Embryonic facial prominence (tissue), 1 donor: ENCODE measurements at regions not wholly inside any gene's neighbourhood (a gene's known extent, or its start where the extent isn't known, plus 50 kb on each side); places are given as distances from the start of the nearest gene placed in this dataset.
"Not testable (repeated sequence)": the region's sequence is repeated elsewhere in the genome, so short reads cannot be mapped to it uniquely, and the experiment has no call there.

Experiments
- DNase-seq: peaks from one replicate; pipeline ENCODE4 v3.0.0-alpha.2; 2016; ENCODE audit errors: extremely low spot score

DNA sequence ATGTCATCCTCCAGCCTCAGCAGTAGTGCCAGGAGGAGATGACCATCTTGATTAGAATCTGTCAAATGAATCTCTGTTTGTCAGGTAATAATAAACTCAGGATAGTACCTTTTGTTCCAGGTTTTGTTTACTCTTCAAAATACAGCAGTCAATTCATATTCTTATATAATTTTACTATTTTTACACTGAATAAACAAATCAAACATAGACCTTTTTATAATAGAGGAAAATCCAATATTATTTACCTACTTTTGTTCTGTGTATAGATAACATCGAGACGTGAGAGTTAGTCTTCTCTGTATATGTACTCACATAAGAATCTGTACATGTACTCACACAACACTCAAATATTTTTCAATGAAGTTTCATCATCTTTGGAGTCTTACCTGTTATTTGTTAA, 365.4 kb upstream of the EPHA5 start:
- DNase-seq = no peak

DNA sequence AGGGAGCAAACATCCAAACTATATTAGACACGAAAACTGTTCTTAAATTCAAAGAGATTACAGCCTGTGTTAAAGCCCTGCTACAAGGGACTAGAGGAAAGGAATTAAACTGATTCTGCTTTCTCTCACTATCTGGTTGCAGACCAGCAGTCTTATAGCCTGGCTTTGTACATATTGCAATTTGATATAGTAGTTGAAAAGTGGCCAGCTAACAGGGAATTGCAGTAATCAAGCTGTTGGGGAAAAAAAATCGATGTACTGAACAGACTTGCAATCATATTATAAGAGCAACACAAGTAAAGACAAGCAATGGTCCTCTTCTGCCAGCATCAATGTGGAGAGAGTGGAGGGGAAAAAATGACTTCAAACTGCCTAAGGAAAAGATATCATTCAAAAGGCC, 364.4 kb upstream of the EPHA5 start:
- no peak for DNase-seq

DNA sequence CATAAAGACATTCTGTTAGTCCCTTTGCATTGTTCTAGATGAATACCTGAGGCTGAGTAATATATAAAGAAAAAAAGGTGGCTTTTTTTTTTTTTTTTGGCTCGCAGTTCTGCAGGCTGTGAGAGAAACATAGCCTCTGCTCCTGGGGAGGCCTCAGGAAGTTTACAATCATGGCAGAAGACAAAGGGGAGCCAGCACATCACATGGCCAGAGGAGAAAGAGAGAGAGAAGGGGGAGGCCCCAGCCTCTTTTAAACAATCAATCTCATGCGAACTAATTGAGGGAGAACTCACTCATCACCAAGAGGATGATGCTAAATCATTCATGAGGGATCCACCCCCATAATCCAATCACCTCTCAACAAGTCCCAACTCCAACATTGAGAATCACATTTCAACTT, 364.0 kb upstream of the EPHA5 start:
- no peak for DNase-seq

DNA sequence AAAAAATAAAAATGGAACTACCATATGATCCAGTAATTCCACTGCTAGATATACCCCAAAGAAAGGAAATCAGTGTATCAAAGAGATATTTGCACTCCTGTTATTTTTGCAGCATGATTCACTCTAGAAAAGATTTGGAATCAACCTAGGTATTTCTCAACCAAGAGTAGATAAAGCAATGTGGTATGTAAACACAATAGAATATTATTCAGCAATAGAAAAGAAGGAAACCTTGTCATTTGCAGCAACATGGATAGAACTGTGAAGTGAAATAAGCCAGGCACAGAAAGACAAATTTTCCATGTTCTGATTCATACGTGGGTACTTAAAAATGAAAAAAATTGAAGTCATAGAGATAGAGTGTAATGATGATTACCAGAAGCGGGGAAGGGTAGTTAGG, 362.3 kb upstream of the EPHA5 start:
- no peak for DNase-seq

DNA sequence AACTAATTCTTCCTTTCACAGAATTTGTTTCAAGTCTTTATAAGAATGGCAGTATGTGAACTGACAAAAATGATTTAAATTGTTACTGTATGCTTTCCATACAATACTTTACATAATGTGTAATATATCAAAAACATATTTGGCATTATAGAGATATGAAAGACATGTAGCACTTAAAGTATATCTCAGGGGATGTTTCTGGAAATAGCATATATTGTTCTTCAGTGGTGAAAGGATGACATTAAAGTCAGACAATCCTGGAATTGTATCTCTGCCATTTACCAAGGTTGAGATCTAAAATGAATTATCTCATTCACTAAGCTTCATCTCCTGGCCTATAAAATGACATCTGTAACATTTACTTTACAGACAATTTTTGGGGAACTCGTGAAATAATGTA, 358.4 kb upstream of the EPHA5 start:
- DNase-seq = no peak

DNA sequence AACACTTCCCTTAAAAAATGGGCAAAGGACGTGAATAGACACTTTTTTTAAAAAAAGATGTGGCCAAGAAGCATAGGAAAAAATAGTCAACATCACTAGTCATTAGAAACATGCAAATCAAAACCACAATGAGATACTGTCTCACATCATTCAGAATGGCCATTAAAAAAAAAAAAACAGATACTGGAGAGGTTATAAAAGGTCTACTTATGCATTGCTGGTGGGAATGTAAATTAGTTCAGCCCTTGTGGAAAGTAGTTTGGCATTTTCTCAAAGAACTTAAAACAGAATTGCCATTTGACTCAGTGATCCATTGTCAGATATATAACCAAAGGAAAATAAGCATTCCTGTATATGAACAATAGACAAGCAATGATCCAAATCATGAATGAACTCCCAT, 352.8 kb upstream of the EPHA5 start:
- DNase-seq = no peak

DNA sequence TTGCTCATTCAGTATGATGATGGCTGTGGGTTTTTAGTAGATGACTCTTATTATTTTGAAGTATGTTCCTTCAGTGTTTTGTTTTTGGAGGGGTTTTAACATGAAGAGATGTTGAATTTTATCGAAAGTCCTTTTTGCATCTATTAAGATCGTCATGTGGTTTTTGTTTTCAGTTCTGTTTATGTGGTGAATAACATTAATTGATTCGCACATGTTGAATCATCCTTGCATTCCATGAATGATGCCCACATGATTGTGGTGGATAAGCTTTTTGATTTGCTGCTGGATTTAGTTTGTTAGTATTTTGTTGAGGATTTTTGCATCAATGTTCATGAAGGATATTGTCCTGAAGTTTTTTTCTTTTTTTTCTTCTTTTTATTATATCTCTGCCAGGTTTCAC, 347.4 kb upstream of the EPHA5 start:
- DNase-seq = no peak

DNA sequence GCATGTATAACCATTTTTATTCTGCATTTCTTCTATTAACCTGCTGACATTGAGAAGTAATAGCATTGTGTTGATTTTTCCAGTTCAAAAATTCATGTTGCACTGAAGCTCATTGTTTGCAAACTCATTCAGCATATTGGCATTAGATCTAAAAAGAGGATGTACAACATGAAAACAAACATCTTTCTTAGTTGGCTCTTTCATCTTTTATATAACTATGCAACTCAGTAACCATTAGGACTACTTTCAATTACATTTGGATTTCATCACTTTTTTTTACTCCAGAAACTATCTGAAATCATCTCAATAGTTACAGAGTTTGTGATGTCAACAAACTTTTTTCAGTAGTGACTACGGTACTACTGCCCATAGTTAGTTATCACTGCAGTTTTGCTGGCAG, 346.0 kb upstream of the EPHA5 start:
- DNase-seq = no peak

DNA sequence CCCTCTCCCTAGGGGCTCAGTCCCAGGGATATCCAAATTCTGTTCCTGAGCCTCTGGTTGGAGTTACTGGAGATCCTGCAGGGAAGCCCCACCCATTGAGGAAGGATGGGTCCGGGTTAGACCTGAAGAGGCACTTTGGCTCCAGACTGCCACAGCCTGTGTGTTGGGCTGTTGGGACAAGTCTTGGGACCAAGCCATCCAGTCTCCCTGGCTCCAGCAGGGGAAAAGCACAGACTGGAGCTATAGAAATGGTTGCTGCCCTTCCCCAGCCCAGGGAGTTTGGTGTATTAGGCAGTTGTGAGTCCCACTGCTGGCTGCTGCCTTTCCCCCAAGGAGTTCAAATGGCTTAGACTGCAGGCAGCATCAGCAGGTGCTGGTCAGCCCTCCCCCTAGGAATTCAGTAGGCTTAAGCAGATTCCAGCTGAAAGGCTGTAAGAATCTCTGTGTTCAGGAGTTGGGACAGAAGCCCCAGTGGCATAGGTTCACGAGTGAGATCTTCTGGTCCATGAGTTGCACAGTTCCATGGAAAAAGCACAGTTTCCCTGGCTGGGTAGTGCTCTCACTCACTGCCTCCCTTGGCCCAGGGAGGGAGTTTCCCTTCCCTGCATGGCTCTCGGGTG, 344.0 kb upstream of the EPHA5 start:
- no peak for DNase-seq

DNA sequence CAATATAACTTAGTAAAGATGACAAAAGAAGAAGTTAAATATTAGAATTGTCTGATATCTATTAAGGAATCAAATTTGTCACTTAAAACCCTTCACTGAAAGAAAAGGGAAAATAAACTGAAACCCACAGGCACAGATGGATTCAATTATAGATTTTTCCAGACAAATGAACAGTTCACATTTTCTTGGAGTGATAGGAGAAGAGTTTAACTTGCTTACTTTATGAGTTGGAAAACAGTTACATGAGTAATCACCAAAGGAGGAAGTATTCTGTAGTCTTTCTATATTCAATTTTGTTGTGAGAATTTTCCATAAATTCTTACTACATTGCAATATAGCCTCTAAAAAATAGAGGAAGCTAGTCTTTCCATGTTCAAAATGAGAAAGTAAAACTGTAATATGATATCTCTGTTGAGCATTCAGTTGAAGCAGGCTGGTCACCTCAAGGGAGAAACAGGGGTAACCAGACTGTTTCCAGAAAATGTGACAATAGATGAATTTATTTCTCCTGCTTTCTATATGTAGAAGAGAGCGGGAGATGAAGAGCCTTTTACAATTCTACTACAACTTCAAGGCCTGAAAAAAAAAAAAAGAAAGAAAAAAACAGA, 330.3 kb upstream of the EPHA5 start:
- no peak for DNase-seq

DNA sequence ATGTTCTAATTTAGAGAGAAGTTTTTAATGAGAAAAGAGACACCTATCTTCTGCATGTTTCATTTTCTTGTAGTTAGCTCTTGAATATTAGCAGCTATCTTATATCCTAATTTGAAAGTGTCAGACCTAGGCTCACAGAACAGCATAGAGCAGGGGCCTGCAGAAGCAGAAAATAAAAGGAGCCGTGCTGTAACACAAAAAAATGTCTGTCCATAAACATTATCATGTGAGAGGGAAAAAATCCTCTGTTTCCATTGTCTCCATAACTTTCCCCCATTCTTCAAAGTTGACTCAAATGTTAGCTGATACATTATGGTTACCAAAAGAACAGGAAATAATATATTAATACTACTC, 329.2 kb upstream of the EPHA5 start:
- DNase-seq = no peak

DNA sequence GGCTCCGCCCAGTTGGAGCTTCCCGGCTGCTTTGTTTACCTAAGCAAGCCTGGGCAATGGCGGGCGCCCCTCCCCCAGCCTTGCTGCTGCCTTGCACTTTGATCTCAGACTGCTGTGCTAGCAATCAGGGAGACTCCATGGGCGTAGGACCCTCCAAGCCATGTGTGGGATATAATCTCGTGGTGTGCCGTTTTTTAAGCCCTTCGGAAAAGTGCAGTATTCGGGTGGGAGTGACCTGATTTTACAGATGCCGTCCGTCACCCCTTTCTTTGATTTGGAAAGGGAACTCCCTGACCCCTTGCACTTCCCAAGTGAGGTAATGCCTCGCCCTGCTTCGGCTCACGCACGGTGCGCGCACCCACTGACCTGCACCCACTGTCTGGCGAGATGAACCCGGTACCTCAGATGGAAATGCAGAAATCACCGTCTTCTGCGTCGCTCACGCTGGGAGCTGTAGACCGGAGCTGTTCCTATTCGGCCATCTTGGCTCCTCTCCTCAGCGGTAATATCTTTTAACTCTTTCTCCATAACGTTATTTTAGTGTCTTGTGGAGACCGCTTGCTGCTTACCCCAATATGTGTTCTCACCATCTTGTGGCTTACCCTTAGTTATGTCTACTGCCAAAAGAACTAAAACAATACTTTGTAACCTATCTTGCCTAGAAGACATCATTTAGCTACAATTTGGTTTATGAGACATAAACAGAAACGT, 328.7 kb upstream of the EPHA5 start:
- DNase-seq = not testable (repeated sequence)

DNA sequence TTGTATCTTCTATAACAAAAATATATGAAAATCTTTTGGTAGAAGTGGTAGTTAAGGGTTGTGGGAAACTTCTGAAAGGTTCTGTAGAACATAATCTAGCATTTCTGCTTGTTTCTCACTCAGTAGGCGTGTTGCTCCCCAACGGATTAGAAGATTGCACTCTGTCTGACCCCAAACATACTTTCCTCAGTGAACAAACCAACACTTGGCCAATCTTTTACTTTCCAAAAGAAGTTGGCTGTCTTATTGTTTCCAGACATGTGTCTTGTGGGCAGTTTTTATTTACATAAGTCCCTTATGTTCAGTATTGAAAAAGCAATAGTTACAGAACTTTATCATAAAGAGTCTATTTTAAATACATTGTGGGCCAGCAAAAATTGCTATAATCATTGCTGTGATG, 312.8 kb upstream of the EPHA5 start:
- peak; percentile 29 for DNase-seq

DNA sequence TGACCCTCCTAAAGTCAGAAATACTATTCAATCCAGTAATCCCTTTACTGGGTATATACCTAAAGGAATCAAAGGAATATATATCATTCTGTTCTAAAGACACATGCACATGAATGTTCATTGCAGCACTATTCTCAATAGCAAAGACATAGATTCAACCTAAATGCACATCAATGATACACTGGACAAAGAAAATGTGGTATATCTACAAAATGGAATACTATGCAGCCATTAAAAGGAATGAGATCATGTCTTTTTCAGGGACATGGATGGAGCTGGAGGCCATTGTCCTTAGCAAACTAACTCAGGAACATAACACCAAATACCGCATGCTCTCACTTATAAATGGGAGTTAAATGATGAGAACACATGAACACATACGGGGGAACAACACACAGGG, 306.0 kb upstream of the EPHA5 start:
- DNase-seq = no peak

DNA sequence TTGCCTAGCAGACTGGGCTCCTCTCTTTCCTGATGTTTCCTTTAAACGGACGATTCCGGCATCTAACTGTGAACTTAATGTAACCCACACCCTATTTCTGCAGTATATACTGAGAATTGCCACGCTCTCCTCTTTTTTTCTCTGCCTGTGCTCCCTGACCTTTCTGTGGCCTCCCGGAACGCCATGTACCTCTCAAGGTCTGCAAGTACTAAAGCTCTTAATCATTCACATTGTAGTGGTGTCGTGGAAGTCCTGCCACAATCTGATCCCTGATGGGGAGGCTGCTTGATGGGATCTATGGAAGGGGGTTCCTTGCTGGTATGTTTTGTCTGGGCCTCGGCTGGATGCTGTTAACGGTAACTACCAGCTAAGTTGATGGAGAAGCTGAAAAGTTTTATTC, 302.9 kb upstream of the EPHA5 start:
- no peak for DNase-seq

DNA sequence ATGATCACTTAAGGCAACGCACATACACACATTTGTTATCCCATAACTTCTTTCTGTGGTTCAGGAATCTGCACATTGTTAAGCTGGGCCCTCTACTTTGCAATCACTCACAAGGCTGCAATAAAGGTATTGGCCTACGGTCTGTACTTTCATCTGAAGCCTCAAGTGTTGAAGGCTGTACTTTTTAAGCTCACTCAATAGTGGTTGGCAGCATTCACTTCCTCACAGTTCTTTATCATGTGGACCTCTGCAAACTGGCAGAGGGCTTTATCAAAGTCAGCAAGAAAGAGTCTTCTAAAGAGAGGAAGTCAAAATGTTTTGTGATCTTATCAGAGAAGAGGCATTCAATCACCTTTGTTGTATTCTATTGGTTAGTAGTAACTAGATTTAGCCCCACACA, 301.4 kb upstream of the EPHA5 start:
- no peak for DNase-seq

DNA sequence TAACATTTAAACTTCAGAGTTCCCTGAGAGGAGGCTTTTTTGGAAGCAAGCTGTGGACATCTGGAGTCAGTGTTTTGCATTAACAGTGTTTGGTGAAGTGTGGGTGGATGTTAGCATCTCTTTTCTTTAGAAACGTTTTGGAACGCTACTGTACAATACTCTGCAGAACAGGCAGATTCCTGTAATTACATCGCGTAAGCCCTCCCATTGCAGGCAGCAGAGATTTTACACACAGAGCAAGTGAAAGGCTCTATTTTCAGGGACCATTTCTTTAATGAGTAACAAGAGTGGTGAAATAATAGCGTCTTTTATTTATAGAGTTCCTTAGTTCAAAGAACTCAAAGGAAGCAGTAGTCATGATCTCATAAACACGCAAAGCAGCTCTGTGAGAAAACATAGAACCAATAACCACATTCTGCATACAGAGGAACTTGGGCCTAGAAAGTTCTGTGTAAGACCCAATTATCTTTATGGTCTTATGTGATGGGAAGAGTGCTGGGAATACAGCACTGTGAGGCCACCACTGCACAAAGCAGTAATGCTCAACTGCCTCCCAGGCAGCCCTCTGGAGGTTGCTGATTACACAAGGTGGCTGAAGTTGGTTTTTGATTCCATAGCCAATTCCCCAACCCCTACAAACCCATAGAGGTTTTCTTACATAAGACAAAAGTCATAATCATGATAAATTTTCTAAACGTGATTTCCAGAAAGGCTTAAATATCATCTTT, 298.7 kb upstream of the EPHA5 start:
- DNase-seq = no peak

DNA sequence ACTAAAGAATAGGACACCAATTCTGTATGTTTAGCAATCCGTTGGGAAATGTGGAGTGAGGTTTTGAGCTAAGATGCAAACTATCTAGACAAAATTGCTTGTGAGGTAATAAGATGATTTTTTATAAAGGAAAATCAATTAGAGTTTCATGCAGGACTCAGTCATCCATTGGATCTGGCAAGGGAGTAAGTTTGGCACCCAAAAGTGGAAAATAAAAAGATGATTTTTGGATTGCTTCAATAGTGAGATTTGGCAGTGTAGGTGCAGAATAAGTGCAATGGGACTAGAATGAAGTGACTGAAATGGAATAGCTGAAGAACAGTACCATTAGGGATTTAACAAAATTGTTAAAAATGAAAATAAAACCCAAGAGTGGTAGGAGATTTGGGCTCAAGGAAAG, 290.5 kb upstream of the EPHA5 start:
- DNase-seq = no peak

DNA sequence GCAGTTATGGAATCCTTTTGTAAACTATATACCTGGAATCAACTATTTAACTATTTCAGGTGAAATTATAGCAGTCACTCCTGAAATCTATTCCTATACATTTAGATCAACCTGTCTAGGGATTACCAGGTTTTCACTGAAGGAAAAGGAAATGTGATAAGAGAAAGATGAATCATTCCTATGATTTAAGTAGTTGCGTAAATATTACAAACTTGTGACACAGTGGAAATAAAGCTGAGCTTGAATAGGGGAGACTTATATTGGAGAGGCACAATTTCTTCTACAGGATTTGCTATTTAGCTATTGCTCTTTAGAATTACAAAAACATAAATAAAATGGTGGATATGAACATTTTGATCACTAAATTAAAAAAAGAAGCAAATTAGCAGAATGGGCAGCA, 284.1 kb upstream of the EPHA5 start:
- DNase-seq = no peak

DNA sequence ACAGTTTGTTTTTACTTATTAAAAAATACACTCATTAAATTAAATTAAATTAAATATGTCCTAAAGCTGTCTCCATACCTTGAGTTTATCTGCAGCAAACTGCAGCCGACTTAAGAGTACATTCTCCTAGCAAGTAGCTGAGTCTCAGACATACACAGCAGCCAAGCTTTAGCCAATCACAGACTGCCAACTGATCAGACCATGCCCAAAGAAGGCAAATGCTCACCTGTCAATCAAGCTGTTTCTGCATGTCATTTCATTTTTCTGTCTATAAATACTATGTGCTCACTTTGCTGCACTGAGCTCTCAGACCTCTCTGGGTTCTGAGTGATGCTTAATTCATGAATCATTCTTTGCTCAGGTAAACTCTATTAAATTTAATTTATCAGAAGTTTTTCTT, 280.9 kb upstream of the EPHA5 start:
- no peak for DNase-seq

DNA sequence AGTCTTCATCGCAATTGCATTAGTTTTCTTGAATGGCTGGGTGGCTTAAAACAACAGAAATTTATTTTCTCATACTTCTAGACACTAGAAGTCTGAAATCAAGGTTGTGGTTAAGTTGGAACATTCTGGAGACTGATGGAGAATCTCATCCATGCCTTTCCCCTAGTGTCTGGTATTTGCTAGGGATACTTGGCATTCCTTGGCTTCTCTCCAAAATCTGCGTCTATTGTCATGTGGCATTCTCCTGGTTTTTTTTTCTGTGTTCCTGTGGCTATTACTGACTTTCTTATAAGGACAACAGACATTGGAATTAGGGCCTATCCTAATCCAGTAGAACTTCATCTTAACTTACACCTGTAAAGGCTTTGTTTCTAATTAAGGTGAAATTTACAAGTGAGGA, 272.8 kb upstream of the EPHA5 start:
- DNase-seq = no peak

DNA sequence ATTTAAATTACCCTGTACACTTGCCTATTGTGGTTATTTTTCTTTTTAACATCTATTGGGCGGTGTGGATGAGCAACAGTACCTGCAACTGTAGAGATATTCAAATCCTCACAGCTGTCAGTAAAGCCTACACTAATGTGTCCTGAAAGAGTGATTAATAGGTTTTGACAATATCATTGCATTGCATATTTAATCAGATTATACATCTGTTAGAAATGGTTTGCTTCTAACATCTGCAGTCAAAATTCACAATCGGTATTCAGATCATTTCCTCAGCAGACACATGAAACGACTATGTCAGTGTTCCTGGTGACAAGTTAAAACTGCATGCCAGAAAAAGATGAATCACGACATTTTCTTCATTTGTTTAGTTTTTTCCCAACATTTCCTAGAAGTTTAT, 254.6 kb upstream of the EPHA5 start:
- DNase-seq = no peak

DNA sequence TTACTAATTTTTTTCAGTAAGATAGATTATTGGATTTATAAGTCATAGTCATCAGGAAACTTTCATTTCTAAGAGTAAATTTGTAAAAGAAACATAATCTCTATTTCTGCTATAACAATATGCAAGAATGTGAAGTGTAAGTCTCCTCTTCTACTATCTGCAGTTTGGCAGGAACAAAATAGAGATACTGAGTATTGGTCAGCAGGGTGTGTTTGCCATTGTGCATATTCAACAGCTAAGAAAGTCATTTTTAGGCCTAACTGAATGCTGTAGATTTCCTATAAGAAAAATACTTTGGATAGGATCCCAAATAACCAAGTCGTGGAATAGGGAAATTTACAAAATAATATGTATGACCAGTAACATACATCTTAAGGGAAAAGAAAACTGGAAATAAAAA, 253.3 kb upstream of the EPHA5 start:
- DNase-seq = no peak
